Heart left ventricle (tissue), 13 donors: ENCODE measurements at regions not wholly inside any gene's neighbourhood (a gene's known extent, or its start where the extent isn't known, plus 50 kb on each side); places are given as distances from the start of the nearest gene placed in this dataset.

Source experiments
- CTCF ChIP-seq, 12 donors: fragments of 200-600 bp; sonication (generic) in 4 of 12; IDR thresholded peaks; one replicate each; pipeline versions ENCODE4 v1.5.0 to v1.8.0; 2018 to 2022; ENCODE audit warnings: antibody characterized with exemption in 12 of 12, mild to moderate bottlenecking in 5 of 12
- POLR2A ChIP-seq, 2 donors: fragments of 450-650 bp; IDR thresholded peaks; one replicate each; pipeline ENCODE4 v1.6.1; 2017; ENCODE audit warnings: antibody characterized with exemption in 2 of 2, mild to moderate bottlenecking in 2 of 2, moderate library complexity in 2 of 2
- donor health status: ischemic (EF 13 %, LVEDD 7.1; RV severe dilation, severe dysfunction).
- donor health status: DM: no; HTN: yes; CAD: no.
- donor health status: DM: no; HTN: no; CAD: no.
- donor health status: ischemic (EF 25% LVEDD 6.9; RV normal size, moderate dysfunction).
- donor health status: ischemic (EF 25% LVEDD 5.7; RV mildly dilated, moderate dysfunction).
- donor health status: ischemic (EF 35%, LVEDD 5.7; RV mildly dilated, moderate dysfunction).
- donor health status: nonischemic (EF 11% LVEDD 7.7; RV severe dilation, severe dysfunction).
- donor health status: DM: yes; HTN: yes; CAD: no.
- donor health status: PGD.
- donor health status: ischemic (EF 29% LVEDD 5.4; RV normal size, mild dysfunction).
- donor health status: nonischemic (EF 23%, LVEDD 6.1; RV moderate dilation, normal function).

GRCh38 chr13:75071395-75071794 lies 410.6 kb downstream of the TBC1D4 start:
- no peak for TF ChIP-seq CTCF (IDR thresholded peaks at IDR 0.05)
- TF ChIP-seq POLR2A (IDR thresholded peaks at IDR 0.05) = no peak
